Endothelial cell of umbilical vein (primary cell): ENCODE measurements at regions not wholly inside any gene's neighbourhood (a gene's known extent, or its start where the extent isn't known, plus 50 kb on each side); places are given as distances from the start of the nearest gene placed in this dataset.
"Not testable (repeated sequence)": the region's sequence is repeated elsewhere in the genome, so short reads cannot be mapped to it uniquely, and the experiment has no call there.

Experiments
- BruUV-seq: library from RNA; stranded (reverse); fragments of 400-500 nt; replicated peaks from 2 replicates; lab custom pipeline; 2021; lab: Mats Ljungman, UMichigan
- CTCF ChIA-PET: fragments of 300-600, 350-600 bp; sonication (Branson Sonifier 250); formaldehyde crosslinking; loops from one replicate; lab custom pipeline; 2021; ENCODE audit warnings: antibody characterized with exemption, inconsistent platforms; lab: Charles Lee
- POLR2A ChIA-PET: fragments of 300-600, 350-600 bp; sonication (Branson Sonifier 250); formaldehyde crosslinking; loops from one replicate; lab custom pipeline; 2021; ENCODE audit warnings: antibody characterized with exemption, inconsistent platforms; lab: Charles Lee
- DNase-seq: peaks from one replicate; pipeline ENCODE4 v3.0.0-alpha.2; 2011; ENCODE audit warnings: low read depth, low spot score
- FAIRE-seq: peaks from 2 replicates; lab custom pipeline; 2011; peaks lifted over from hg19 to GRCh38; lab: Jason Lieb, UNC
- H2AFZ ChIP-seq: 2 replicates; pipeline ENCODE4 v1.6.0; 2012; ENCODE audit warnings: low read depth, low read length, control low read depth, inconsistent platforms
- H3K27ac ChIP-seq: 2 replicates; pipeline ENCODE4 v1.5.1; 2011; ENCODE audit warnings: low read depth, mild to moderate bottlenecking, control low read depth, low read length, moderate library complexity; ENCODE audit not compliant: insufficient read depth
- H3K27me3 ChIP-seq, 2 experiments: 2 replicates each; pipeline versions ENCODE4 v1.6.0 to v1.6.1; 2011; ENCODE audit warnings: low read length in 2 of 2, mixed read lengths in 1 of 2; ENCODE audit not compliant: control insufficient read depth in 2 of 2, insufficient read depth in 2 of 2
- H3K36me3 ChIP-seq, 2 experiments: 2 replicates in 1 of 2; 3 replicates in 1 of 2; pipeline ENCODE4 v1.5.1; 2011; ENCODE audit warnings: low read length in 2 of 2, mild to moderate bottlenecking in 1 of 2, moderate library complexity in 1 of 2; ENCODE audit not compliant: control insufficient read depth in 2 of 2, insufficient read depth in 2 of 2; ENCODE audit errors: extremely low read depth in 1 of 2
- H3K4me1 ChIP-seq: 3 replicates; pipeline ENCODE4 v1.5.1; 2011; ENCODE audit warnings: mild to moderate bottlenecking, low read length; ENCODE audit not compliant: control insufficient read depth, insufficient read depth; ENCODE audit errors: extremely low read depth
- H3K4me2 ChIP-seq: 2 replicates; pipeline ENCODE4 v1.6.1; 2011; ENCODE audit warnings: low read length, control low read depth, mixed read lengths; ENCODE audit not compliant: insufficient read depth
- H3K4me3 ChIP-seq, 3 experiments: fragments of 200-600 bp in 1 of 3; sonication (generic), shearing (Covaris generic) in 1 of 3; replicated peaks in 1 of 3; 2 replicates each; pipeline ENCODE4 v1.5.1; 2011 to 2016; ENCODE audit warnings: control low read depth in 3 of 3, low read length in 3 of 3, mild to moderate bottlenecking in 2 of 3, inconsistent platforms in 1 of 3, low read depth in 1 of 3, moderate library complexity in 1 of 3; ENCODE audit not compliant: insufficient read depth in 1 of 3
- H3K79me2 ChIP-seq: 2 replicates; pipeline ENCODE4 v1.6.0; 2012; ENCODE audit warnings: low read length, inconsistent platforms; ENCODE audit not compliant: control insufficient read depth, insufficient read depth
- H3K9ac ChIP-seq: replicated peaks from 2 replicates; pipeline ENCODE3; 2011; ENCODE audit warnings: low read length, control low read depth; ENCODE audit not compliant: insufficient read depth; ENCODE audit errors: extremely low read depth
- H3K9me1 ChIP-seq: replicated peaks from 3 replicates; pipeline ENCODE4 v1.6.0; 2011; ENCODE audit warnings: mild to moderate bottlenecking, low read length; ENCODE audit not compliant: control insufficient read depth, insufficient read depth; ENCODE audit errors: extremely low read depth
- H3K9me3 ChIP-seq: replicated peaks from 2 replicates; pipeline ENCODE4 v1.5.1; 2012; ENCODE audit warnings: low read length, inconsistent platforms; ENCODE audit not compliant: control insufficient read depth, insufficient read depth
- H4K20me1 ChIP-seq: replicated peaks from 2 replicates; pipeline ENCODE3; 2011; ENCODE audit warnings: mild to moderate bottlenecking, low read length; ENCODE audit not compliant: control insufficient read depth, insufficient read depth; ENCODE audit errors: extremely low read depth
- EZH2 ChIP-seq: IDR thresholded peaks from 2 replicates; pipeline ENCODE4 v1.6.1; 2012; ENCODE audit warnings: borderline replicate concordance, low read depth, mild to moderate bottlenecking, moderate library complexity, low read length, inconsistent platforms; ENCODE audit not compliant: severe bottlenecking
- FOS ChIP-seq: IDR thresholded peaks from 2 replicates; pipeline ENCODE4 v1.6.1; 2011; ENCODE audit warnings: mild to moderate bottlenecking, low read length, moderate library complexity, borderline replicate concordance; ENCODE audit not compliant: insufficient read depth
- GATA2 ChIP-seq: IDR thresholded peaks from 2 replicates; pipeline ENCODE4 v1.7.0; 2011; ENCODE audit warnings: low read depth, mild to moderate bottlenecking, moderate library complexity, mixed read lengths, low read length; ENCODE audit not compliant: insufficient read length, insufficient read depth
- POLR2A ChIP-seq: IDR thresholded peaks from 2 replicates; pipeline ENCODE4 v1.6.1; 2012; ENCODE audit warnings: low read depth, mild to moderate bottlenecking, control low read depth, low read length
- POLR2AphosphoS5 ChIP-seq: IDR thresholded peaks from 2 replicates; pipeline ENCODE4 v1.6.1; 2012; ENCODE audit warnings: low read depth, mild to moderate bottlenecking, control low read depth, low read length, moderate library complexity; ENCODE audit not compliant: insufficient read depth
- dilution Hi-C: fragments of 300-500 bp; cut with MboI; formaldehyde crosslinking; loops from one replicate; pipeline ENCODE4 v1.15.0; 2019; ENCODE audit warnings: low sequenced_read_pairs; ENCODE audit not compliant: extremely low pct_ligation_motif_present
- intact Hi-C: fragments of 100-400 bp; cut with micrococcal nuclease; formaldehyde crosslinking; loops from one replicate; pipeline ENCODE4 v1.10.0; 2022
- TF ChIP-seq, protein P1 (sequence below): IDR thresholded peaks from 2 replicates; pipeline ENCODE4 v1.6.1; 2011; ENCODE audit not compliant: insufficient read depth, insufficient read length

- H4K20me1 ChIP-seq, H2AFZ ChIP-seq, POLR2A ChIA-PET, FAIRE-seq, H3K79me2 ChIP-seq, CTCF ChIA-PET, H3K4me1 ChIP-seq, intact Hi-C loops, H3K27me3 ChIP-seq, BruUV-seq, DNase-seq, H3K9me1 ChIP-seq, dilution Hi-C loops, H3K27ac ChIP-seq, H3K9me3 ChIP-seq, H3K36me3 ChIP-seq, H3K4me2 ChIP-seq, H3K4me3 ChIP-seq, H3K9ac ChIP-seq: not testable (repeated sequence)
Measured at GRCh38 chr12:84099591-84099990, 813.0 kb downstream of the SLC6A15 start.

DNA sequence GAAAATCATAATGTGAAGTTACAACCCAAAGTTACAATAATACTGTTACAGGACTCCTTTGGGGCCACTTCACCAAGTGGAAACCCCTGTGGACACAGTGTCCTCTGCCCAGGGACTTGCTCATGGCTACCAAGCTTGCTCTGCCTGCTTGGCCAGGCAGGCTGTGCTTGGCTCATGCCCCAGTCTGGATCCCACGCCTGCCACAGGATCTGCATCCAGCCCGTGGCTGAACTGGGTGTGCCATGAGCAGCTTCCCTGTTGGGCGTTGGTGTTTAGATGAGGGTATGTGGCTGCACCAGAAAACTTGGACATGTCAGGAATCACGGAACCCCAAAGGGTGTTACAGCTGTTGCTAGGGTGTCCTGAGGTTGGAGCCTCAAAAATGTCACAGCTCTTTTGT lies 820.9 kb downstream of the SLC6A15 start:
- intact Hi-C loops, result no loop called here
- TF ChIP-seq GATA2, result no peak
- no peak for TF ChIP-seq FOS
- no peak for TF ChIP-seq POLR2AphosphoS5
- TF ChIP-seq, protein P1, sequence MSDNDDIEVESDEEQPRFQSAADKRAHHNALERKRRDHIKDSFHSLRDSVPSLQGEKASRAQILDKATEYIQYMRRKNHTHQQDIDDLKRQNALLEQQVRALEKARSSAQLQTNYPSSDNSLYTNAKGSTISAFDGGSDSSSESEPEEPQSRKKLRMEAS, result no peak
- no peak for TF ChIP-seq EZH2
- TF ChIP-seq POLR2A, result no peak
- Histone ChIP-seq H3K9me3 (no peaks in the 10 kb centered on the region), H3K4me1 (no peaks in the 10 kb centered on the region), H4K20me1 (no peaks in the 10 kb centered on the region), H3K9me1 (no peaks in the 10 kb centered on the region), H3K27ac (no peak overlapping the region), H3K9ac (no peak overlapping the region), H3K4me2 (no peak overlapping the region), H3K79me2 (no peaks in the 10 kb centered on the region), H2AFZ (no peak overlapping the region), H3K36me3 (no peaks in the 10 kb centered on the region), H3K27me3 (no peaks in the 10 kb centered on the region), H3K4me3 (no peak overlapping the region)
- CTCF ChIA-PET, result interaction anchor here (1.0 kb wide), 1 partner anchor 938 kb away, joined by 3 read pairs; no protein-coding TSS in a partner anchor
- DNase-seq, result no peak
- POLR2A ChIA-PET, result no interaction called here
- dilution Hi-C loops, result no loop called here
- no peak for FAIRE-seq
- no TSS peak for BruUV-seq
